ENCODE measurements at regions not wholly inside any gene's neighbourhood (a gene's known extent, or its start where the extent isn't known, plus 50 kb on each side); places are given as distances from the start of the nearest gene placed in this dataset.

- H3K4me1 Mint-ChIP-seq, result peaks cover 33% of the 10 kb centered on the region
- peaks cover 3% of the 10 kb centered on the region for H3K9me3 Mint-ChIP-seq
- no peak for DNase-seq
- peaks cover 3% of the 10 kb centered on the region for H3K27me3 Mint-ChIP-seq
- H3K36me3 Mint-ChIP-seq, result peaks cover 9% of the 10 kb centered on the region
- no peak overlapping the region for H3K4me3 Mint-ChIP-seq
- H3K27ac Mint-ChIP-seq, result peak overlapping the region; percentile 72
- CTCF ChIA-PET, result interaction anchor here (2.4 kb wide), 1 partner anchor 50 kb away, joined by 20 read pairs; no protein-coding TSS in a partner anchor
Observed at GRCh38 chr6:109237986-109238329, 142.7 kb downstream of the CEP57L1 start.

GRCh38 chr6:109237077-109237985, 142.0 kb downstream of the CEP57L1 start:
- H3K36me3 Mint-ChIP-seq, result peaks cover 9% of the 10 kb centered on the region
- peak; percentile 24 for DNase-seq
- peak overlapping the region; percentile 72 for H3K27ac Mint-ChIP-seq
- peaks cover 3% of the 10 kb centered on the region for H3K27me3 Mint-ChIP-seq
- CTCF ChIA-PET, result interaction anchor here (1.0 to 2.4 kb wide), 2 partner anchors 17 to 49 kb away, joined by 3 to 20 read pairs; no protein-coding TSS in a partner anchor
- H3K4me3 Mint-ChIP-seq, result peak overlapping the region; percentile 2
- H3K9me3 Mint-ChIP-seq, result peaks cover 3% of the 10 kb centered on the region
- H3K4me1 Mint-ChIP-seq, result peaks cover 32% of the 10 kb centered on the region

GRCh38 chr6:109236115-109237076, 141.1 kb downstream of the CEP57L1 start:
- H3K36me3 Mint-ChIP-seq, result peaks cover 9% of the 10 kb centered on the region
- CTCF ChIA-PET, result interaction anchor here (0.6 to 2.4 kb wide), 6 partner anchors 8 to 147 kb away, joined by 3 to 20 read pairs (median 4); no protein-coding TSS in a partner anchor
- peak overlapping the region; percentile 29 for H3K4me3 Mint-ChIP-seq

GRCh38 chr6:109235481-109236038, 140.3 kb downstream of the CEP57L1 start:
- Mint-ChIP-seq H3K36me3 (peaks cover 9% of the 10 kb centered on the region), H3K4me3 (no peak overlapping the region), H3K4me1 (peaks cover 32% of the 10 kb centered on the region), H3K9me3 (peaks cover 3% of the 10 kb centered on the region), H3K27ac (peak overlapping the region; percentile 61), H3K27me3 (no peaks in the 10 kb centered on the region)
- CTCF ChIA-PET, result interaction anchor here (1.0 to 2.4 kb wide), 4 partner anchors 39 to 148 kb away, joined by 3 to 20 read pairs (median 5); no protein-coding TSS in a partner anchor
- DNase-seq, result no peak

More at GRCh38 chr6:109236115-109237076, 141.1 kb downstream of the CEP57L1 start:
- H3K9me3 Mint-ChIP-seq, result peaks cover 3% of the 10 kb centered on the region
- H3K27ac Mint-ChIP-seq, result peak overlapping the region; percentile 72
- no peaks in the 10 kb centered on the region for H3K27me3 Mint-ChIP-seq
- DNase-seq, result peak; percentile 58
- peaks cover 32% of the 10 kb centered on the region for H3K4me1 Mint-ChIP-seq

GRCh38 chr6:109230453-109230852, 135.1 kb downstream of the CEP57L1 start:
- no peaks in the 10 kb centered on the region for H3K36me3 Mint-ChIP-seq
- peaks cover 3% of the 10 kb centered on the region for H3K27me3 Mint-ChIP-seq
- peaks cover under 1% of the 10 kb centered on the region for H3K4me1 Mint-ChIP-seq
- H3K27ac Mint-ChIP-seq, result no peak overlapping the region
- no peaks in the 10 kb centered on the region for H3K9me3 Mint-ChIP-seq
- CTCF ChIA-PET, result interaction anchor here (1.0 kb wide), 1 partner anchor 155 kb away, joined by 3 read pairs; no protein-coding TSS in a partner anchor
- DNase-seq, result no peak
- no peak overlapping the region for H3K4me3 Mint-ChIP-seq

GRCh38 chr6:109229536-109229935, 134.2 kb downstream of the CEP57L1 start:
- Mint-ChIP-seq H3K9me3 (no peaks in the 10 kb centered on the region), H3K27me3 (peaks cover 3% of the 10 kb centered on the region), H3K4me3 (no peak overlapping the region), H3K27ac (no peak overlapping the region), H3K4me1 (peaks cover 7% of the 10 kb centered on the region), H3K36me3 (no peaks in the 10 kb centered on the region)
- CTCF ChIA-PET, result no interaction called here
- DNase-seq, result no peak

GRCh38 chr6:109227646-109228045, 132.3 kb downstream of the CEP57L1 start:
- peaks cover 17% of the 10 kb centered on the region for H3K4me1 Mint-ChIP-seq
- no peak overlapping the region for H3K27ac Mint-ChIP-seq
- H3K4me3 Mint-ChIP-seq, result no peak overlapping the region
- no peaks in the 10 kb centered on the region for H3K36me3 Mint-ChIP-seq
- H3K27me3 Mint-ChIP-seq, result peaks cover 3% of the 10 kb centered on the region
- DNase-seq, result no peak
- CTCF ChIA-PET, result interaction anchor here (1.0 kb wide), 1 partner anchor 9 kb away, joined by 3 read pairs; no protein-coding TSS in a partner anchor
- H3K9me3 Mint-ChIP-seq, result no peaks in the 10 kb centered on the region

GRCh38 chr6:109226353-109226752, 131.0 kb downstream of the CEP57L1 start:
- H3K4me3 Mint-ChIP-seq, result no peak overlapping the region
- CTCF ChIA-PET, result no interaction called here
- peaks cover 23% of the 10 kb centered on the region for H3K4me1 Mint-ChIP-seq
- no peaks in the 10 kb centered on the region for H3K36me3 Mint-ChIP-seq
- peaks cover 3% of the 10 kb centered on the region for H3K27me3 Mint-ChIP-seq
- no peak overlapping the region for H3K27ac Mint-ChIP-seq
- no peak for DNase-seq
- no peaks in the 10 kb centered on the region for H3K9me3 Mint-ChIP-seq

- DNase-seq, result no peak
- Mint-ChIP-seq H3K4me1 (peaks cover 26% of the 10 kb centered on the region), H3K27me3 (peaks cover 3% of the 10 kb centered on the region), H3K36me3 (no peaks in the 10 kb centered on the region), H3K9me3 (no peaks in the 10 kb centered on the region), H3K4me3 (no peak overlapping the region), H3K27ac (no peak overlapping the region)
- CTCF ChIA-PET, result interaction anchor here (1.2 kb wide), 1 partner anchor 157 kb away, joined by 3 read pairs; no protein-coding TSS in a partner anchor
Observed at GRCh38 chr6:109225946-109226345, 130.6 kb downstream of the CEP57L1 start.

- no peak for DNase-seq
- Mint-ChIP-seq H3K4me1 (peaks cover 34% of the 10 kb centered on the region), H3K9me3 (no peaks in the 10 kb centered on the region), H3K36me3 (no peaks in the 10 kb centered on the region), H3K4me3 (no peak overlapping the region), H3K27ac (no peak overlapping the region), H3K27me3 (peaks cover 7% of the 10 kb centered on the region)
- CTCF ChIA-PET, result interaction anchor here (1.2 kb wide), 2 partner anchors 10 to 158 kb away, joined by 3 to 4 read pairs; no protein-coding TSS in a partner anchor
Observed at GRCh38 chr6:109224994-109225393, 129.7 kb downstream of the CEP57L1 start.

- Mint-ChIP-seq H3K9me3 (no peaks in the 10 kb centered on the region), H3K4me3 (no peak overlapping the region), H3K27me3 (peaks cover 7% of the 10 kb centered on the region), H3K27ac (no peak overlapping the region), H3K4me1 (peaks cover 34% of the 10 kb centered on the region), H3K36me3 (no peaks in the 10 kb centered on the region)
- CTCF ChIA-PET, result interaction anchor here (1.2 kb wide), 1 partner anchor 10 kb away, joined by 4 read pairs; no protein-coding TSS in a partner anchor
- peak; percentile 63 for DNase-seq
Observed at GRCh38 chr6:109224107-109224875, 129.0 kb downstream of the CEP57L1 start.

- H3K4me3 Mint-ChIP-seq, result no peak overlapping the region
- H3K4me1 Mint-ChIP-seq, result peaks cover 34% of the 10 kb centered on the region
- no peaks in the 10 kb centered on the region for H3K36me3 Mint-ChIP-seq
- DNase-seq, result no peak
- H3K9me3 Mint-ChIP-seq, result no peaks in the 10 kb centered on the region
- CTCF ChIA-PET, result no interaction called here
- H3K27ac Mint-ChIP-seq, result no peak overlapping the region
- peaks cover 8% of the 10 kb centered on the region for H3K27me3 Mint-ChIP-seq
Observed at GRCh38 chr6:109222848-109223247, 127.5 kb downstream of the CEP57L1 start.

All from activated naive CD4-positive, alpha-beta T cell treated with anti-CD3 and anti-CD28 coated beads, Interleukin-2, amount 10 ng/mL, durations not matched to agents 7 days and 5 days (primary cell).